ENCODE measurements at regions not wholly inside any gene's neighbourhood (a gene's known extent, or its start where the extent isn't known, plus 50 kb on each side); places are given as distances from the start of the nearest gene placed in this dataset.

GRCh38 chr2:149828520-149829210 lies 241.1 kb upstream of the MMADHC start:
- DNase-seq = no peak

- no peak for DNase-seq
These were observed 240.1 kb upstream of the MMADHC start for GRCh38 chr2:149827585-149828126.

GRCh38 chr2:149826471-149827125 lies 239.0 kb upstream of the MMADHC start:
- DNase-seq = no peak

- DNase-seq = no peak
These were observed 237.9 kb upstream of the MMADHC start for GRCh38 chr2:149825473-149825872.

- no peak for DNase-seq
These were observed 236.6 kb upstream of the MMADHC start for GRCh38 chr2:149824136-149824535.

- DNase-seq = no peak
These were observed 231.9 kb upstream of the MMADHC start for GRCh38 chr2:149819356-149819957.

GRCh38 chr2:149816756-149817551 lies 229.4 kb upstream of the MMADHC start:
- DNase-seq = no peak

GRCh38 chr2:149815941-149816340 lies 228.4 kb upstream of the MMADHC start:
- DNase-seq = no peak

GRCh38 chr2:149814901-149815300 lies 227.3 kb upstream of the MMADHC start:
- DNase-seq = no peak

- no peak for DNase-seq
These were observed 226.5 kb upstream of the MMADHC start for GRCh38 chr2:149814049-149814448.

GRCh38 chr2:149808556-149808955 lies 221.0 kb upstream of the MMADHC start:
- DNase-seq = no peak

GRCh38 chr2:149806651-149807050 lies 219.1 kb upstream of the MMADHC start:
- DNase-seq = no peak

GRCh38 chr2:149800624-149801542 lies 213.3 kb upstream of the MMADHC start:
- DNase-seq = no peak

- DNase-seq = no peak
These were observed 211.6 kb upstream of the MMADHC start for GRCh38 chr2:149799013-149799705.

- no peak for DNase-seq
These were observed 209.5 kb upstream of the MMADHC start for GRCh38 chr2:149797030-149797429.

GRCh38 chr2:149789549-149789948 lies 202.0 kb upstream of the MMADHC start:
- no peak for DNase-seq

- DNase-seq = no peak
These were observed 199.6 kb upstream of the MMADHC start for GRCh38 chr2:149787206-149787605.

- DNase-seq = no peak
These were observed 195.7 kb upstream of the MMADHC start for GRCh38 chr2:149783284-149783683.

GRCh38 chr2:149782572-149782971 lies 195.0 kb upstream of the MMADHC start:
- no peak for DNase-seq

- no peak for DNase-seq
These were observed 193.8 kb upstream of the MMADHC start for GRCh38 chr2:149781263-149781808.

- DNase-seq = no peak
These were observed 185.4 kb upstream of the MMADHC start for GRCh38 chr2:149773006-149773405.

Measured in left hindlimb (tissue), 1 donor.